NB4 (cell line): ENCODE measurements at regions not wholly inside any gene's neighbourhood (a gene's known extent, or its start where the extent isn't known, plus 50 kb on each side); places are given as distances from the start of the nearest gene placed in this dataset.

ENCODE experiments used
- CTCF ChIP-seq: IDR thresholded peaks from one replicate; pipeline ENCODE4 v1.5.1; 2012; ENCODE audit warnings: low read depth, low read length
- POLR2A ChIP-seq: IDR thresholded peaks from 2 replicates; pipeline ENCODE4 v1.6.1; 2011; ENCODE audit warnings: mild to moderate bottlenecking; ENCODE audit not compliant: insufficient read length; ENCODE audit errors: extremely low read depth
- TF ChIP-seq, protein P1 (sequence below): IDR thresholded peaks from 2 replicates; pipeline ENCODE4 v1.6.1; 2011; ENCODE audit warnings: low read depth, low read length

DNA sequence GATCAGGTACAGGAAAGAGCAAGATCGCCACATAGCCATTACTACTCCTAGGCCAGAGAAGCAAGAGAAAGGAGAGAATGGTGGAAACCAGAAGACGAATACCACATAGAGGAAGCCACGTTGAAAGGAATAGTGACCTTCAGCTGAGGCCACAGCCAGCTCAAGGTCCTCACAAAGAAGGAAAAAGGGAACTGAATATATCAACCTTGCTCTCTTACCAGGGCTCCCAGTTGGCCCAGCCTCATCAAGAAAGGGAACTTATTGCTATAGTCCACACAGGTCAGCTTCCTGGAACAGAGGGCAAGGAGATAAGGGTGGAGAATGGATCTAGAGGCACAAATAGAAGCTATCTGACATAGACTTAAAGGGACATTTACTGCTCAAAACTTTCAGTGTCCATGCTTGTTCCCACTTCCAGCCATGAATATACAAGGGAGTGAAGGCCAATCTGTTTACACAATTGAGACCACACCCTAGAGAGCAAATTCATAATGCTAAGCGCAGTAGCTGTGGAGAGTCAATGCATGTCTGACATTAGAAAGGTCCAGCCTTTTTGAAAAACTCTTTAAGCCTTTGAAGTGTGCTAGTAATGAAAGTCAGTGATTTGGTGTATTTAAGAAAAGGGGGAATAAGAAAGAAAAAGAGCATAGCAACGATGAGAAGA, 120.7 kb upstream of the ZC3H11B start:
- no peak for TF ChIP-seq CTCF
- TF ChIP-seq POLR2A, result no peak
- TF ChIP-seq, protein P1, sequence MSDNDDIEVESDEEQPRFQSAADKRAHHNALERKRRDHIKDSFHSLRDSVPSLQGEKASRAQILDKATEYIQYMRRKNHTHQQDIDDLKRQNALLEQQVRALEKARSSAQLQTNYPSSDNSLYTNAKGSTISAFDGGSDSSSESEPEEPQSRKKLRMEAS, result no peak
